NCI-H128 (cell line): ENCODE measurements at regions not wholly inside any gene's neighbourhood (a gene's known extent, or its start where the extent isn't known, plus 50 kb on each side); places are given as distances from the start of the nearest gene placed in this dataset.

ENCODE experiments used
- DNase-seq: peaks from one replicate; lab custom pipeline; 2025; ENCODE audit not compliant: unreplicated experiment; lab: John Stamatoyannopoulos, UW

DNA sequence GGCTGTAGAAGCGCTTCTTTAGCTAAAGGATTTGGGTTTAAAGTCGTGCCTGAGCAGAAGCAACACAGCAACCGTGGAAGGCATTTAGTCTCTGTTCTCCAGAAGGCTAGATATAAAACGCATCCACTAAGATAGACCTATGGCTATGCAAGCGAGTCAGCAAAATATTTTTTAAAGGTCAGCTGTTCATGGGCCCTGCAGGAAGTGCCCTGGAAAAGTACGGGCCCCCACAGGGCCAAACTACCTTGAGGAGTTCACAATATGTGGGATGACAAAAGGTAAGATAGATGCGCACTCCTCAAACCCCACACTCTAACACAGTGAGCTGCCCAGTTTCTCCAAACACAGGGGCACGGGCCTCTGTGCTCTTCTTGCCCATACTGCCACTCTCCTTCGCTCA lies 261.6 kb downstream of the VPS13C start:
- DNase-seq = no peak

- DNase-seq = no peak
These were observed 264.2 kb downstream of the VPS13C start for GRCh38 chr15:61796056-61796455.

- DNase-seq = no peak
These were observed 265.4 kb downstream of the VPS13C start for GRCh38 chr15:61794881-61795280.

DNA sequence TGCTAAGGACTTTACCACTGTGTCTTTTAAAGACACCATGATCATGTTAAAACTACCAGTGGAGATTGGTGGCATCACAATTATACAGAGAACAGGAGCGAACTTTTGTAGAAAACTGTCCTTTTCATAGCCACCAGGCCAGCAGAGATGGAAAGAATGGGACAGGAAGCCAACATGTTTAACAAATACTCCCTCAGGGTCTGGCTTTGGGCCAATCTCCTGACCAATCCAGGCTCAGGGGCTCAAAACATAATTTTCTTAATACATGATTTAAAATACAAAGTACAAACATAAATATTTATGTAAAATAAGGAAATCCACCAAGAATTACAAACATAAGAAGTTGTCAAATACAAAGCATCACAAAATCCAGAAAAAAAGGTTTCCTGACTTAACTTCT lies 266.0 kb downstream of the VPS13C start:
- no peak for DNase-seq

- DNase-seq = no peak
These were observed 275.5 kb downstream of the VPS13C start for GRCh38 chr15:61784734-61785133.

DNA sequence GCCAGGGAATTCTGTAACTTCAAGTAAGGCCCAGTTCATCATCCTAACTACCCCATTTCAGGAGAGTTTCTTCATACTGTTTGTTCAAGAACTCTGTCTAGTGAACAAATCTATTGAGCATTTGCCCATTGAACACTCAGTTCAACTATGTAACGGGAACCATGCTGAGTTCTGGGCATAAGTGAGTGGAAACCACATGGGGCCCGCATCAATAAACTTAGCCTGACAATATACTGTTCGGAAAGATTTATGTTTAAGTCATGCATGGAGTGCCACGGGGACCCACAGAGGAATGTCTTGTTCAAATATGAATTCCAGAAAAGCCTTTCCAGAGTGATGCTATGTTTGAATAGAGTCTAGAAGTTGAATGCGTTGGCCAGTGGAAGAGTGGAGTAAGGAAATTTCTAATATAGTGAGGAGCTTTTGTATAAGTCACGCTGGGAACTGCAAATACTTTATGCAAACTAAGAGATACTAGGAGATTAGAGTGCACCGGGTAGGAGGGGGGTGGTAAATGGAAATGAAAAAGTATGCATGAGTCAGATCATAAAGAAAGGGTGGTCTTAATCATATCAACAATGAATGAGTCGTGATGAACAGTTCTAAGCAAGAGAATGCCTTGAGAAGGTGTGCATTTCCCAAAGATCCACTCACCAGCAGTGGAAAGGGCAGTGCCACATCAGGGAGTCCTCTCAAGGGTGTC lies 279.8 kb downstream of the VPS13C start:
- no peak for DNase-seq

DNA sequence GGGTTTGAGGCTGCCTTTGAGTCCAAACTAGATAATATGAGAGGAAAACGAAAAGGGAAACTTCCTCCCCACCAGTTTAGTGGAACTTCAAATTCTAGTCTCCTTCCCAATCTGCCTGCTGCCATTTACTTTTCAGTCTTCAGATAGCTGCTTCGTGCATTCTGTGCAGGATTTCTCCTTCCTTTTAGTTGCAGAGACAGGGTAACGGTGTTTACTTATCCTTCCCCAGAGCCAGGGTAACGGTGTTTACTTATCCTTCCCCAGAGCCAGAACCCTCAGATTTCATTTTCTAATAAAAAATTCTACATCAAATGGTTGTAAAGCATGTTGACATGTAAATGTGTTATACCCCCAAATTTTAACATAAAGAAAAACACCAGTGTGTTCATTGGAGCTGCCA lies 282.6 kb downstream of the VPS13C start:
- DNase-seq = no peak

DNA sequence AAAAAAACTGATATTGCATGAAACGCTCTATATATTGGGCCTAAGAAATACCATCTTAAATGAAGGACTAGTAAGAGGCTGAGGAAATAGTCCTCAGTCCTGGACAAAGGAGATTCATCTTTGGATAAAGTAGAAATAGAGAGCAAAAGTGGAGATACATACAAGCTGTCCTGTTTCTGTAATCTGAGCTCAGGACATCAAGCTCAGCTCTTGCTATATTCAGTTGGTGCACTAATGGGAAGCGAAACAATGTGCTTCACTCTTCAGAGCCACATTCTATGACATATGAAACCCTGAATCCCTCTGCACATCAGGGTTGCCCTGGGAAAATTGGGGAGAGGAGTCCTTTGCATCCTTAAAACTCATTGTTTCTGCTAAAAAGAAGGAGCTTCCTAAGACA lies 290.7 kb downstream of the VPS13C start:
- DNase-seq = no peak

GRCh38 chr15:61768131-61768530 lies 292.1 kb downstream of the VPS13C start:
- DNase-seq = no peak

GRCh38 chr15:61764981-61765380 lies 295.3 kb downstream of the VPS13C start:
- no peak for DNase-seq

DNA sequence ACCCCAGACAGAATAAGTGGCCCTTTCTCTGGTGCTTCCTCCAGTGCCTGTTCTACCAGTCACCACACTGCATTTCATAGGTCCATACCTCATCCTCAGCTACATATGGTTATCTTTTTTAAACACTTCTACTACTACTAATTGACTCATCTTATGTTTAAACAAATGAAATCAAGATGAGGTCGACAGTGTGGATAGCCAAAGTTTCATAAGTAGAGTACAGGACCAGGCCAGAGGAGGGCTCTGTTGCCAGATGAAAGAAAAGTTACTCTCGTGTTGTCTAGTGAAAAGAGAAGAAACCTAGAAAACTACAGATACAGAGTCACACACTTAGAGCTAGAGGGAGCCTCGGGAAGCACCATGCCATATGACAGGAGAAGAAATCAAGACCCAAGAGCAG lies 296.1 kb downstream of the VPS13C start:
- DNase-seq = no peak

DNA sequence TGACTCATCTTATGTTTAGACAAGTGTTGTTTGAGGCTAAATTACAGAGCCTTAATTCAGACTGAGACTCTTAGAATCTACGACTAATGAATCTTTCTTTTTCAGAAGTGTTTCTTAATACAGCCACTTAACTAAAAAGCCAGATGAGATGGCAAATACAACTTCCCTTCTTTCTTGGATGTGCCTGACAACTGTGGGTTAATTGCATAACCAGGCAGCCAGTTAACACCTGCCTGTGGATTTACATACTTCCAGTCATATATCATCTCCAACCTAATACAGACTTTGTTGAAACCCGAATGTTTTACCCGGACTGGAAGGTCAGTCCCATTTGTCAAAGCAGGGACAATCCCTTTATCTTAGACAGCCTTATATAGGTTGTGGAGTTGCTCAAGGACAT lies 297.6 kb downstream of the VPS13C start:
- DNase-seq = no peak

GRCh38 chr15:61759639-61760038 lies 300.6 kb downstream of the VPS13C start:
- no peak for DNase-seq

GRCh38 chr15:61756071-61756820 lies 304.0 kb downstream of the VPS13C start:
- DNase-seq = no peak

- DNase-seq = no peak
These were observed 304.8 kb downstream of the VPS13C start for GRCh38 chr15:61755467-61755866.

- DNase-seq = no peak
These were observed 307.1 kb downstream of the VPS13C start for GRCh38 chr15:61753018-61753710.

DNA sequence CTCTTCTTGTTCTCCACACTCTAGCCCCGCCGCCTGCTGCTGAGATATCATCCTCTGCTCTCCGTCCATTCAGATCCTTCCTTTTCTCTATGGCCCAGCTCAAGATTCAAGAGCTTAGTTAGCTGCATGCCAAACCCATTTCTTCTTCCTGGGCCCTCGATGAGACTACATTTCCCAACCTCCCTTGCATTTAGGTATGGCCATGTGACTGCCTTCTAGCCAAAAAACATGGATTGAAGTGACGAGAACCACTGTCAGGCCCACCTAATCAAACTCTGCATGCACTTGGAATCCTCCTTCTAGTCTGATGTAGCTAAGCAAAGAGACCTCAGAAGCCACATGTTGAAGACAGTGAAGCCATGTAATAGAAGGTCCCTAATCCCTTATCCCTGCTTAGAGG lies 308.2 kb downstream of the VPS13C start:
- DNase-seq = no peak

DNA sequence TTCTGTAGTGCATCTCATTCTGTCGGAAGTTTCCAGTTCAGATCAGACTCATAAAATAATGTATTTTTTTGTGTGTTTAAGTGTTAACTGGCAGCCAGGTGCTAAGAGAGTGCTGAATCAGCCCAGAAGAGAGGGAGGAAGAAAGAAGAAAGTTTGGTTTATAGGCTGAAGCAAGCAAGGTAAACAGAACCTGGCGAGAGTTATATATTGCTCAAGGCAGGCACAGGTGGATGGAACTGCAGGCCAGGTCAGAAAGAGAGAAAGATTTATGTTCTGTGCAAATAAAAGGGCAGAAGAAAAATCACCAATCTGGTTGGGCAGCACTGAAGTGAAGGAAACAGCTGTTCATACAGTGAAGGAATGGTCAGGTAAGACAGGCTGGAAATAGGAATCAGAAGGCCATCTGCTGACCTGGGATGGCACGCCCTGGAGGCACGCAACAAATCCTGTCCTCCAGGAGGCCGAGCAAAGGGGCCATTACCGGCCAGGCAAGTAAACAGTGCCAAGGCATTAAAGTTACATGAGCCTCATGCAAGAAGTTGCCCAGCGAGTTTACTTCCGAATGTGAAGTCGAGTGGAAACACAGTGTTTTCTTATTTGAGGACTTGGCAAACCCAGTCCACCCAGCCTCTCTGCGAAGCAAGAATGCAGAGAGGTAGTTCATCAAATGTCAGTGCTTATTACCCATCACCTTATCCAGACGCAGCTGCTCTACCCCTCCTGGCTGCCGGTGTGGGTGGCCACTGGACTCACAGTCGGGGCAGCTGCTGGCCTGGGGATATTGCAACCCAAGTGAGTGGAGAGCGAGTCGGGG lies 309.8 kb downstream of the VPS13C start:
- DNase-seq = no peak

DNA sequence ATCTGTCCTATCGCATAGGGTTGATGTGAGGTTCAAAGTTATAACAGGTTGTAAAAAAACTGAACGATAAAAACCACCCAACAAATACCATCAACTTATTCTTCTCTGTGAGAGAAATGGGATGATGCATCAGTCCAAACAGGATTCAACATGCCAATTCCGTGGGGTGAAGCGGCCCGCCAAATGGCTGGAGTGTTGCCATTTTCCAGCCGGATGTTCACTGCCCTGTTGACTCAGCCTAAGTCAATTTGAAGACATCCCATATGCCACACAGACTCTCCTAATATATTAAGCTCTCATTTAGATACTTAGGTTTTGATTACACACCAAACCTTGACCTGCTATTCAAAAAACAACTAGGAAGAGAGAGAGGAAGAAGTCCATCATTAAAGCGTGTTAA lies 311.1 kb downstream of the VPS13C start:
- no peak for DNase-seq

GRCh38 chr15:61748529-61748928 lies 311.7 kb downstream of the VPS13C start:
- DNase-seq = no peak

- no peak for DNase-seq
These were observed 313.7 kb downstream of the VPS13C start for GRCh38 chr15:61746589-61746988.
